NOMO-1 treated with dmso at 0.1 percent for 144 hours (cell line): ENCODE measurements at regions not wholly inside any gene's neighbourhood (a gene's known extent, or its start where the extent isn't known, plus 50 kb on each side); places are given as distances from the start of the nearest gene placed in this dataset.

ENCODE experiments used
- DNase-seq: peaks from one replicate; lab custom pipeline; 2025; ENCODE audit not compliant: unreplicated experiment; lab: John Stamatoyannopoulos, UW

DNA sequence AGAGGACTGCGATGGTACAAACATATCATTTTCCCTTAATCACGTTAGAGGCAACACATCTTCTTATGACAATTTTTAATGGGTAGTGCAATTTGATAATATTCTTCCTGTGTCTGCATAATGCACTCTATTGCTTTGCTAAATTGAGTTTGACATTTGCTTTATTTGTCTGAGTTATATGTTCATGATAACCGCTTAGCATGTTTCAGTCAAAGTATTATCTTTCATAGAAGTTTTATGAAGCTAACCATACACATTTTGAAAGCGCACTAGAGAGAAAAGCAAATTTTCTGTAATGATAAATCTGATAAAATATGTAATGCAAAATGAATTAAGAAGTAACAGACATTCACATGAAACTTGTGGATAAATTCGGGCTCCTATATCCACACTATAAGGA is 1276.9 kb downstream of the ZPLD1 start:
- DNase-seq, result no peak

DNA sequence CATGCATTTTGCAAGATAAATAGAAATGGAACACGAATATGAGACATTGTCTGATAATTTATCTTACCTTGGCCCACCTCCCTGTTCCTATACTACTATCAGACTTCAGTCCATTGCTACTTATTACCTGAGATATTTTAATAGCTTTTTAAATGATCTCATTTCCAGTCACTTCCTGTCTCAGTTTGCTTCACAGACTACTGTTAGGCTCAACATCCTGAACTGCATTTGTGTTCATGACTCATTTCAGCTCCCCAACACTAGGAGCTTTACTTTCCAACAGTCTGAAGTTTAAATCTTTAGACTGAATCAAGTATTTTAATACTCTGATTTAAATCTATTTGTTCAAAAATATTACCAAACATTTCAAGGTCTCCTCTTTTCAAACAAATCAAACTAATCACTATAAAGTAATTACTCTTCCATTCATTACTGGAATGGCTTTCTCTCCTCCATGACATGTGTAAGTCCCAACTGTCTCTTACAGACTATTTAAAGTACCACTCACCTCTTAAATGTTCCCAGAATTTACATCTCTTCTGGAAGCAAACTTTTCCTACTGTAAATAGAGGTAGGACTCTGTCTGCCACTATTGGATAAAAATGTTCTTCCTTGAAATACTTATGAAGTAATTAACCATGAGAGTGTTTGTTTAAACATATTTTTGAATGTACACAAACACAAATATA is 1277.6 kb downstream of the ZPLD1 start:
- no peak for DNase-seq

DNA sequence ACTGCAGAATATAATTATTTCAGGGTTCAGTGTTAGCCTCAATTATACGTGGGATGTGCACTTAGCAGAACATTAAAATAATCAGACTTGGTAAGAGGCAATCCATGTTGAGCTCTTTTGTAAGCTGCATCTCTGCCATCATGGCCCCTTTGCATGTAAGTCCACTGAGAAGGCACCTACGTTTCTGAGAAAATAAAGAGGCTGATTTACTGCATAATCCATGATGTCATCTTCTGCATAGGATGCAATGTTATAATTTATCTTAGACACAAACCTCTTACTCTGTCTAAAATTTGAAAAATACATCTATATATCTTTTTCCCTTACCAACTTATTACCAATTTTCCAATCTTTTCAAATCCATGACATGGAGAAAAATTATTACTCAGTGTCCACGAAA is 1294.7 kb downstream of the ZPLD1 start:
- no peak for DNase-seq

GRCh38 chr3:103730744-103731143 is 1295.9 kb downstream of the ZPLD1 start:
- DNase-seq, result no peak

DNA sequence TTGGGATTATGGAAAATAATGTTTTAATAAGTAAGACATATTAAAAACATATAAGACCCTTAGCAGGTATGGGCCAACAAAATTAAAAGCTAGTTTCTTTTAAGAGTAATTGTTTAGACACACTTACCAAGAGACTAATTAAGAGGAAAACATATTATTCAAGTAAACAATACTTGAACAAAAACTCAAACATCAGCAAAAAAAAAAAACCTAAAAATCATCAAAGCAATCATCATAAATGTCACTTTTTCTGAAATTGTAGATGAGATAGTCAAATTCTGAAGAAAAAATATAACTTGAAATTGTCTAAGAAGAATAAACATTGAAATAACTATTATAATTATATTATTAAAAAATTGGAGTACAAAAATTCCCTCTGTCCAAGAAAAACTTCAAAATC is 1318.2 kb downstream of the ZPLD1 start:
- no peak for DNase-seq

DNA sequence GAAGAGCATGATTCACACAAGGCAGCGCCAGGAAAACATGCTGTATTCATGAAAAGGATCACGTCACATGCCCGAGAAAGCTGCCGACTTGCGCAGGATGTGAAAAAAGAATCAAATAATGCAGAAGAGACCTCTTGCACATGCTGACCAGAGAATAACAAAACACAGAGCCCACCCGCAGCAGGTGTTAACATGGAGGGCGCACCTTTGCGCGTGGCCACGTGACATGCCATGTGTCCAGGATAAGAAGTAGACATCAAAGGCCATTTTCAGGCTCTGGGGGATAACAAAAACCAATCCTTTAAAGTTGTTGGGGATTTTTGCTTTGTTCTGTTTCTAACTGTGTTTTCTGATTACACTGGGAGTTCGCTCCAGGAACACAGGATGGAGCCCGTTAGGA is 1332.8 kb downstream of the ZPLD1 start:
- DNase-seq, result no peak

DNA sequence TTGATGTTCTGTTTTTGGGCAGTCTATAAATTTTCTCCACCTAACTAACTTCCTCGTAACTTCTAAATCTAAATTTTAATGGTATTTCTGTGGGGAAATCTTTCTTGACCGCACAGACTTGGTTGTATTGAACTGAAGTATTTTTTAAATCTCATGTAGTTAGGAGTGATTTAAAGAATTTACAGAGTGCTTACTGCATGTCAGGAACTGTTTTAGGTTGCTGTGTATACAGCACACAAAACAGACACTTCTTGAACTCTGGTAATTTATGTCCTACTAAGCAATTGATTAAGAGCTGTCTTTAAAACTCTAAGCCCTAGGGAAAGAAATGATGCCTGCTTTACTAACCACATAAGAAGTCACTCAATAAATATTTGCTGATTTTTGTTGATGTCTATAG is 1350.2 kb downstream of the ZPLD1 start:
- no peak for DNase-seq

- no peak for DNase-seq
Observed at GRCh38 chr3:103785537-103785936, 1350.7 kb downstream of the ZPLD1 start.

DNA sequence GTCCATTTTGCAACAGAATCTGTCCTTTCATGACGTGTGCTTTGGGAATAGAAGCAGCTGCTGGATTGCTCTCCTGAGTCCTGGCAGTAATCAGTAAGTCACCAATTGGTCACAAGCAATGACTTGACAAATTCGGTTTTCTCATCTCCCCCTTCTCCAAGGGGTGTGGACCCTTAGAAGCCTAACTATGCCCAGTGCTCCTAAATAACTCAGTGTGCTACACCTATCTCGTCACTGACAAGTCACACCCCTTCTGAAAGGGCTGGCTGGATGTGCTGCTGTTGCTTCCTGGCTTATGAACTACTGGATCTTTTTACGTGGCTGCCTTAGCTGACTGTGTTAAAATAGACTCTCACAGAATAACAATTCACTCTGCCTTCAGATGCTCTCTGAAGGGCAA is 1351.5 kb downstream of the ZPLD1 start:
- no peak for DNase-seq

DNA sequence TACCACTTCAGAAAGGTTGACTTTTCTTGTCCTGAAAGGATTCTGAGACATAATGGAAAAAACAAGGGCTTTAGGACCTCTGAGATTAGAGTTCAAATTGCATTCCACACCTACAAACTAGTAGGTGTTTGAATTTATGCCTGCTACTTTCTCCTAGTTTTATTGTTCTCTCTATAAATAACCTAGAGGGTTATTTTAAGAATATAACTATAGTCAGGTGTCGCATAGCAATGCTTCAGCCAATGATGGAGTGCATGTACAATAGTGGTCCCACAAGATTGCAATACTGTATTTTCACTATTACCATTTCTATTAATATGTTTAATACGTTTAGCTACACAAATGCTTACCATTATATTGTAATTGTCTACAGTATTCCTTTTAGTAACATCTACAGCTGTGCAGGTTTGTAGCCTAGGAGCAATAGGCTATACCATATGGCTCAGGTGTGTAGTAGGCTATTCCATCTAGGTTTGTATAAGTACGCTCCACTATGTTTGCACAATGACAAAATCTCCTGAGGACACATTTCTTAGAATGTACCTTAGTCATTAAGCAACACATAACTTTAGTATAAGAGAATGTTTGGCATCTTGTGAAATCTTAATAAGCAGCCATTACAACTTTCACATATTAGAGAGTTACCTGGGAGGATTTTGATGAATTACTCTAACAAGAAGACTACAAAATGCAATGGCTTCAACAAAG is 1352.5 kb downstream of the ZPLD1 start:
- DNase-seq, result no peak

DNA sequence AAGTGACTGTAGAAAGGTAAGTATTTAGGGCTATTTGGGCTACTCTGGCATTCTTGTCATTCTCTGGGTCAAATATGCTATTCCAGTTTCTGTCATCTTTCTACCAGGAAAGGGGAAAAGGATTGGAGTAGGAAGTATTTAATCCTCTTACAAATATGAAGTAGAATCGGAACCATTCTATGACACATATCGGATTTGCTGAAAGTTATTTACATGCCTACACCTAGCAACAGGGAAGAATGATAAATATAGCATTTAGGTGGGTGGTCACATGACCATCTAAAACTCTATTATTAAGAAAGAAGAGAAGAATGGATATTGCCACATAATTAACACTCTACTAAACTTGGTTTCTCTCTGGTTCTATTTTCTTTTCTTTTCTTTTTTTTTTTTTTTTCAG is 1353.1 kb downstream of the ZPLD1 start:
- DNase-seq, result no peak

GRCh38 chr3:103791786-103792515 is 1357.1 kb downstream of the ZPLD1 start:
- no peak for DNase-seq

GRCh38 chr3:103794656-103795055 is 1359.8 kb downstream of the ZPLD1 start:
- no peak for DNase-seq

DNA sequence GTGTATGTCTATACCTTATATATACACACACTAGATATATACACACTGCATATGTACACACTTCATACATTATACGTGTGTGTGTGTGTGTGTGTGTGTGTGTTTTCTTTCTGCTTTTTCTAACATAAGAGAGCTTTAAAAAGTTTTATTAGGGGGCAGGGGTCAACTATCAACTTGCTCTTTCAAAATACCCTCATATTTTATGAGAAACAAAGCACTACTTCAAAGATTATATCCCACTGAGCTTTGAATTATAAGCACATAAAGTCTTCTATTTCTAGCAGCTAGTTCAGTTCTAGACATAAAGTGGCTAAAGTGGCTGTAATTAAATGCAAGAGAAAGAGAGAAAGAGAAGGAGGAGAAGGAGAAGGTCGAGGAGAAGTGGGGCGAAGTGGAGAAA is 1361.3 kb downstream of the ZPLD1 start:
- no peak for DNase-seq

GRCh38 chr3:103803787-103804186 is 1369.0 kb downstream of the ZPLD1 start:
- DNase-seq, result no peak

DNA sequence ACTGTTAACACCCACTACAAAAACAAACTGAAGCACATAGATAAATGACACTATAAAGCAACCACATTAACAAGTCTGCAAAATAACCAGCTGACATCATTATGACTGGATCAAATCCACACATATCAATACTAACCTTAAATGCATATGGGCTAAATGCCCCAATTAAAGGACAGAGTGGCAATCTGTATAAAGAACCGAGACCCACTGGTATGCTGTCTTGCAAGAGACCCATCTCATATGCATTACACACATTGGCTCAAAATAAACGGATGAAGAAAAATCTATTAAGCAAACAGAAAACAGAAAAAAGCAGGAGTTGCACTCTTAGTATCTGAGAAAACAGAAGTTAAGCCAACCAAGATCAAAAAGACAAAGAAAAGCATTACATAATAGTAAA is 1375.4 kb downstream of the ZPLD1 start:
- no peak for DNase-seq

DNA sequence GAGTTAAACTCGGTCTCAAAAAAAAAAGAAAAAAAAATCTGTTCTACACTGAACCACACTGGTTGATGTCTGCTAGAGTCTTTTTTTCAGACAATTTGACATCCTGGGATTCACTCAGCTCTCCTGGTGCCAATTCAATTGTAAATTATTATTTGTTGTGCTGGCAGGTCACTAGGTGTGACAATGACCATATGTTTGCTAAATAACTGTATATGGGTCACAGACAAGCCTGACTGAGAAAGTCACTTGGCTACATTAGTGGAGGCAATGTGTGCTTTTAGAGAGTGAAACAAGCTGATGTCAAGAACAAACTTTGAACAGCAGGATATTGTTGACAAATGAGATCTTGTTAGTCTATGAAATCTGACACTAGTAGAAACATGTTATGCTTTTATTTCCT is 1379.1 kb downstream of the ZPLD1 start:
- DNase-seq, result no peak

DNA sequence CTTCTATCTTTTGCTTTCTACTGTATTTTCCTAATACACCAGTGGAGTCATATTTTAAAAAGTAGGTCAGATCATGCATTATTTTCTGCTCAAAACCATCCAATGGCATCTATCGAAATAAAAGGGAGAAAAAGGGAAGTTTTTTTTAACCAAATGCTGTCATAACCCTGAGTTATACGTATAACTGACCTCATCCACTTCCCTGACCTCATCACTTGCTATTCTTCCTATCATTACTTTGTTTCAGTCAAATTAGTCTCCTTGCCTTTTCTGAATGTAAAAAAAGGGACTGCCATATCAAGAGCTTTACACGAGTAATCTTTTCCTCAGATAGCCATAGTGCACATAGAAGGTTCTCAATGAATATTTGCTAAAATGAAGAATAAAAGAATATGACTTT is 1383.6 kb downstream of the ZPLD1 start:
- no peak for DNase-seq

- DNase-seq, result no peak
Observed at GRCh38 chr3:103818800-103819199, 1384.0 kb downstream of the ZPLD1 start.

DNA sequence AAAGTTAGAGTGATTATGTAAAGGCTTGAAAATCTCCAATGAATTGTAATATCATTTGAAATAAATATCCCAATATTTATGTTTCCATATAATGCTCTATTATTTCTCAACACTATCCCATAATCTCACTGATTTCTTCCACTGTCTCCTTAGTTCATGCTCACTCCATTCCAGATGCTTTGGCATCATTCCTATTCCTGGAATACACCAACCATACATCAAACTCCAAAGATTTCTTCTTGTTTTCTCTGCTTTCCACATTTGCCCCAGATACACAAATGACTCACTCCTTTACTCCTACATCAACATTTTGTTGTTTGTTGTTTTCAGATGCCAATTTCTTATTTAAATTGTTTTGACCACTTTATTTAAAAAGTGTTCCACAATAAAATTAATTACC is 1390.8 kb downstream of the ZPLD1 start:
- no peak for DNase-seq

DNA sequence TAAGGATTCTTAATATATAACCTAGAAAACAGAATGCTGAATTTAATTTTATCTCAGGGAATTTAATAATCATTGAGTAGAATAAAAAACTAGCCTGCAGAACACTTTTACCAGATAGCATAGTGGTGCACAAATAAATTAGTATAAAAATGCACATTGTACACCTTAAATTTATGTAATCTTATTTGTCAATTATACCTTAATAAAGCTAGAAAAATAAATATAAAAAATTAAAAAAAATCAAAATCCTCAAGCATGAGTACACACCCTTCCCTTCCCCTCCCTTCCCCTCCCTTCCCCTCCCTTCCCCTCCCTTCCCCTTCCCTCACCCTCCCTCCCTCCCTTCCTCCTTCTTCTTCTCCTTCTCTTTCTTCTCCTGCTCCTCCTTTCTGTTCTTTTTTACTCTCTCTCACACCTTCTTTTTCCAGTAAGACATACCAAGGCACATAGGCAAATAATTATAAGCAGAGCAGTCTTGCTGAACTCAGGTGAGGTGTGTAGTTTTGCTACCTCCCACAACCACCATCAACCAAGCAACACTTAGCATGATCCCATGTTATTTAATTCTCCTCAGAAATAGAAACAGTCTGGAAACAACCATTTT is 1395.0 kb downstream of the ZPLD1 start:
- DNase-seq, result no peak
